ENCODE measurements at regions not wholly inside any gene's neighbourhood (a gene's known extent, or its start where the extent isn't known, plus 50 kb on each side); places are given as distances from the start of the nearest gene placed in this dataset.
"Not testable (repeated sequence)": the region's sequence is repeated elsewhere in the genome, so short reads cannot be mapped to it uniquely, and the experiment has no call there.

DNA sequence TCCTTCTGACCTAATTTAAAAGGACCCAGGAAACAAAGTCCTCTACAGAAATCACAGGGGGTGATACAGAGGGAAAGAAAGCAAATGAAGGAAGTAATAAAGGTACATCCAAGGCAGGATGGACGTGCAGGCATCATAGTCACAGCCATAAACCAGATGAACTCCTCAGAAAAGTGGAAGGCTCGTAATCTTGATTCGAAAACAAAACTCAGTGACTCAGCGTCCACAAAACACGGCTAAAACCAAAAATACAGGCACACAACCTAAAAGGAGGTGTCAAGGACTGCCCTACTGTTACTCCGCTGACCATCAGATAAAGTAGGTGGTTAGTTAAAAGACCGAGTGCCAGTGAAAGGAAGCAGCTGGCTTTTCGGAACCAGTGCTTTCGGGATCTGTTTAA, 81.5 kb downstream of the TRIM69 start:
- DNase-seq (ENCODE audit: low spot score); in situ Hi-C loops (cut with MboI; ENCODE audit: low sequenced_read_pairs, unreplicated experiment): not testable (repeated sequence)

DNA sequence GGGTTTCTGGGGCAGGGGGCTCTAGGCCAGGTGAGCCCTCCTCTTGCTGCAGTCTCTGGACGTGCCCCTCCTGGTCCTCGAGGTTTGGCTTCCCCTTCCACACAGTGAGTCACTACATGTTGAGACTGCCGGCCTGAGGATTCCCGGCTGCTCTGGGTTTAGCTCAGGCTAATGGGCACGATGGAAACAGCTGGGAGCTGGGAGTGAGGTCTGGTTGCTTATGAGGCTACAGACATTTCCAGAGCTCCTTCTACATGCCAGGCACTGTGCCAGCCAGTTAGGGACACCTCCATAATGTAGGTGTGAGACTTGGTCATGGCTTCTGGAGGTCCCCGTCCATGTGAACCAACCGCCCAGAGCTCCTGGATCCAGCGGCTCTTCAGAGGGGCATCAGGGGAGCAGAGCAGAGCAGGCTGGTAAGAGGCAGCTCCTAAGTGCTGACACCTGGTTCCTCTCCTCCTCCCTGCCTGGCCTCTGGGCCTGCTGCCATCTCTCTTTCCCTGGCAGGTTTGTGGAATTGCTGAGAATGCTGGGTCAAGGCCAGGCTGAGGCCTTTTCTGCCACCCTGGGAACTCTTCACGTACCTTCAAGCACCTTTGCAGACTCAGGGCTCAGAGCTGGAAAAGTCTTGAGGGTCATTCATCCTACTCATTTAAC, 83.1 kb downstream of the TRIM69 start:
- in situ Hi-C loops (cut with MboI; ENCODE audit: low sequenced_read_pairs, unreplicated experiment); DNase-seq (ENCODE audit: low spot score): not testable (repeated sequence)

DNA sequence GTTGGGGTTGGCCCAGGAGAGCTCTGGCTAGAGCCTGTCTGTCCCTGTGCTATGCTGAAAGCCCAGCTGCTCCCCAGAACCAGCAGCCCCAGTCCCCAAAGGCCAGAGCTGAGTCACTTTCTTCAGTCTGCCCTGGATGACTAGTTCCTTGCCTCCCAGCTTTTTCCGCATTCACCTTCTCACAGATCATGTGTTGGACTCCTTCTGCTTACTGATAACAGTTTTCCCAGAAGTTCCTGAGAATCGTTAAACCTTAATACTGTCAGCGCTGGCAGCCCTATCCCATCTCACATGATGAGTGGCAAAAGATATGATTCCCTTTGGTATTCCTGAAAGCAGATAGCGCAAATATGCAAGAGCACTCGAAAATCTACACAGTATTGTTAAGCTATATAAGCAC, 84.2 kb downstream of the TRIM69 start:
- in situ Hi-C loops (cut with MboI; ENCODE audit: low sequenced_read_pairs, unreplicated experiment); DNase-seq (ENCODE audit: low spot score): not testable (repeated sequence)

DNA sequence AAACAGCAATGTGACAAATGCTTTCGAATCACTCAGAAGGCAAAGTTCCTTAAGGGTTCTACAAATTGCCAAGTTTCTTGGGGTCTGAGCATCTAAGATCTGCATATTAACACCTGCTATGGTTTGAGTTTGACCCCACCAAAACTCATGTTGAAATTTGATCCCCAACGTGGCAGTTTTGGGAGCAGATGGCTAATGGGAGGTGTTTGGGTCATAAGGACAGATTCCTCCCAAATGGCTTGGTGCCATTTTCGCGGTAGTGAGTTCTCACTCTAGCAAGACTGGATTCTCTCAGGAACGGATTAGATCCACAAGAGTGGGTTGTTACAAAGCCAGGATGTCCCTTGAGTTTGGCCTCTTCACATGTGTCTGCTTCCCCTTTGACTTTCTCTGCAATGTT, 84.6 kb downstream of the TRIM69 start:
- DNase-seq (ENCODE audit: low spot score), result not testable (repeated sequence)

GRCh38 chr15:44824277-44825145, 88.2 kb downstream of the TRIM69 start:
- DNase-seq (ENCODE audit: low spot score); in situ Hi-C loops (cut with MboI; ENCODE audit: low sequenced_read_pairs, unreplicated experiment): not testable (repeated sequence)

More for the DNA sequence above, 84.6 kb downstream of the TRIM69 start:
- in situ Hi-C loops (cut with MboI; ENCODE audit: low sequenced_read_pairs, unreplicated experiment), result not testable (repeated sequence)

DNA sequence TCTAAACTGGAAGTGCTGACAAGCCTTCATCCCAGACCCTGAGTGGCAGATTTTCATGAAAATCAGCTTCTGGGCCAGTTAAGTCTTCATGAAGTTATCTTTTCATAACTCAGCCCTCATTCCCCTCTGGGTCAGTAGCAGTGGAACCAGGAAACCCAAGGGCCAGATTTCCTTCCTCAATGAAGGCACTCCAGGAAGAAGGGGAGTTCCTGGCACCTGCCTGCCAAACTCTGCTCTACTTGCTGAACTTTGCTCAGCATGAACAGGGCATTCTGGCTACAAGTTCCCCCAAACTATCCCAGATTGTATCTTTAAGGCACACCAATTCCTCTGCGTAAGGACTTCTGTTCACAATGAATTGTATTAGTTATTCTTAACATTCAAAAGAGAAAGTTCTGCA, 90.3 kb downstream of the TRIM69 start:
- in situ Hi-C loops (cut with MboI; ENCODE audit: low sequenced_read_pairs, unreplicated experiment); DNase-seq (ENCODE audit: low spot score): not testable (repeated sequence)

GRCh38 chr15:44828229-44828914, 92.0 kb downstream of the TRIM69 start:
- in situ Hi-C loops (cut with MboI; ENCODE audit: low sequenced_read_pairs, unreplicated experiment); DNase-seq (ENCODE audit: low spot score): not testable (repeated sequence)

- DNase-seq (ENCODE audit: low spot score); in situ Hi-C loops (cut with MboI; ENCODE audit: low sequenced_read_pairs, unreplicated experiment): not testable (repeated sequence)
Observed at GRCh38 chr15:44829150-44829549, 92.8 kb downstream of the TRIM69 start.

DNA sequence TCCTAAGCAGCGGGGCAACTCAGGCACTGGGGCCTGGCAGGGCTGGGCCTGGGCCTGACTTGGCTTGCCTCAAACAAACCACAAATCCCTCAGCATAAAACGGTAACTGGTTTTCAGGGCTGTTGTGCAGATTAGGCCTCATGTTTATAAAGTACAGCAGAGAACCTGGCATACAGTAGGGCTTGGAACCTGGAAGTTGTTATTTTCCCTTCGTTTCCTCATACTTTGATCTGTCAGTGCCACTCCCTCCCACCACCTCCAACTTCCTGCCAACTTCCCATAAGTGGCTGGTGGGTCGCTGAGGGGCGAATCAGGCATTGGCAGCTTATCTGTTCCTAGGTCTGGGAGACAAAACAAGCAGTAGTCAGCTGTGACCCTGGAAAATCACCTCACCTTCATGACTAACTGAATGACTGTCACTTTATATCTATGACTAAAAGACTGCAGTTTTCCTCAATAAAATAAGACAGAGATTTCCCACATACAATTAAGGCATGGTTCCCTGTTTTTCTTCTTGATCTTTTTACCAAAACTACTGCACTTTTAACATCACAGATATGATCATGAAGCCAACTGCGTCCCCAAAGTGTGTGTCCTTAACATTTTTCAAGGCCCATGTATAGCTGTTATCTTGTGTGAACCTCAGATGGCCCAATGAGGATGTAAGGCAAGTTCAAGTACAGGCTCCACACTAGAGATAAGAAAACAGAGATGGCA, 94.5 kb downstream of the TRIM69 start:
- DNase-seq (ENCODE audit: low spot score), result not testable (repeated sequence)

DNA sequence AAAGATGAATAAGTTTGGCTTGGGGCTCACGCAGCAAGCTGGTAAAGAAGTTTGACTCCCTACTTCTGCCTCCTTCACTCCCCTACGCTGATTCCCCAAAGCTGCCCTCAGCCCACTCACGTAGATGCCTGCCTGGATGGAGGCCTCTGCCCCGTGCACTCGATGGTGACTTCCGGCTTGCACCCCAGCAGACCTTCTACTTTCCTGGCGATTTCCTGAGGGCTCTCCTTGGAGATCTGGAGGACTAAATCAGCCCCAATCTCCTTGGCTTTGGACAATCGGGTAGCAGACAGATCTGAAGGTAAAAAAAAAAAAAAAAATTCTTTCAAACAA, 95.0 kb downstream of the TRIM69 start:
- DNase-seq (ENCODE audit: low spot score); in situ Hi-C loops (cut with MboI; ENCODE audit: low sequenced_read_pairs, unreplicated experiment): not testable (repeated sequence)

More for the DNA sequence above, 94.5 kb downstream of the TRIM69 start:
- in situ Hi-C loops (cut with MboI; ENCODE audit: low sequenced_read_pairs, unreplicated experiment), result not testable (repeated sequence)

DNA sequence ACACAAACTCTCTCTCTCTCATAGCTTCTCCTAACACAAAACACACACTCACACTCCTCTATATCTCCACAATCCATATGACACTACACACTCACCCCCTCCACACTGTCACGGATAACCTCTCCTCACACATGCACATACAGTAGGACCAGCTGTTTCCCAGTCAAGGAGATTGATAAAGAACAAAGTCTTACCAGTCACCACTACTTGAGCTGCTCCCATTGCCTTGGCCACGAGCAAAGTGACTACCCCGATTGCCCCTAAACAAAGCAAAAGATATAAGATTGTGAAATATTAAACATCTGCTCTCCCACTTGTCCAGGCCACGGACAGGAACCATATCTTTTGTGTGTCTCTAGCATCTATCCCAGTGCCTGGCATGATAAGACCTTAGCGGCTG, 95.8 kb downstream of the TRIM69 start:
- in situ Hi-C loops (cut with MboI; ENCODE audit: low sequenced_read_pairs, unreplicated experiment); DNase-seq (ENCODE audit: low spot score): not testable (repeated sequence)

GRCh38 chr15:44833081-44833480, 96.8 kb downstream of the TRIM69 start:
- DNase-seq (ENCODE audit: low spot score); in situ Hi-C loops (cut with MboI; ENCODE audit: low sequenced_read_pairs, unreplicated experiment): not testable (repeated sequence)

GRCh38 chr15:44833761-44834160, 97.4 kb downstream of the TRIM69 start:
- in situ Hi-C loops (cut with MboI; ENCODE audit: low sequenced_read_pairs, unreplicated experiment); DNase-seq (ENCODE audit: low spot score): not testable (repeated sequence)

- DNase-seq (ENCODE audit: low spot score); in situ Hi-C loops (cut with MboI; ENCODE audit: low sequenced_read_pairs, unreplicated experiment): not testable (repeated sequence)
Observed at GRCh38 chr15:44835082-44835481, 98.8 kb downstream of the TRIM69 start.
